ENCODE measurements at regions not wholly inside any gene's neighbourhood (a gene's known extent, or its start where the extent isn't known, plus 50 kb on each side); places are given as distances from the start of the nearest gene placed in this dataset.
A peak's percentile ranks its signal among the peaks of the same experiment; 100 is the strongest.

DNA sequence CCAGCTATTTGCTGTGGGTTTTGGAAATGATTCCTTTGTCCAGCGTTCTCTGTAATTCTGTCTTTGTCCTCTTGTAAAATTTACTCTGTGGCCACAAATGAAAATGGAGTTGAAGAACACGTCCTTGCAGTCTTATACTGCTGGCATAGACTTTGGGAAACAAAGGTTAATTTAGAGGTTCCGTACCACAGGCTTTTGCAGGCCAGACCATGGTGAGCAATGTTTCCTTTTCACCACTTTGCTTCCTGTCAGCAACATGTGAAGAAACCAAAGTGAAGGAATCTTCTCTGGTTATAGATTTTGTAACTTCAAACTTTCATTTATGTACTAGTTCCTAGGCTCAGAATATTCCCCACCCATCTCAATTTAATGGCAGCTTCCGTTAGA lies 488.5 kb downstream of the MDFIC start (continued):
- TF ChIP-seq, protein P1, sequence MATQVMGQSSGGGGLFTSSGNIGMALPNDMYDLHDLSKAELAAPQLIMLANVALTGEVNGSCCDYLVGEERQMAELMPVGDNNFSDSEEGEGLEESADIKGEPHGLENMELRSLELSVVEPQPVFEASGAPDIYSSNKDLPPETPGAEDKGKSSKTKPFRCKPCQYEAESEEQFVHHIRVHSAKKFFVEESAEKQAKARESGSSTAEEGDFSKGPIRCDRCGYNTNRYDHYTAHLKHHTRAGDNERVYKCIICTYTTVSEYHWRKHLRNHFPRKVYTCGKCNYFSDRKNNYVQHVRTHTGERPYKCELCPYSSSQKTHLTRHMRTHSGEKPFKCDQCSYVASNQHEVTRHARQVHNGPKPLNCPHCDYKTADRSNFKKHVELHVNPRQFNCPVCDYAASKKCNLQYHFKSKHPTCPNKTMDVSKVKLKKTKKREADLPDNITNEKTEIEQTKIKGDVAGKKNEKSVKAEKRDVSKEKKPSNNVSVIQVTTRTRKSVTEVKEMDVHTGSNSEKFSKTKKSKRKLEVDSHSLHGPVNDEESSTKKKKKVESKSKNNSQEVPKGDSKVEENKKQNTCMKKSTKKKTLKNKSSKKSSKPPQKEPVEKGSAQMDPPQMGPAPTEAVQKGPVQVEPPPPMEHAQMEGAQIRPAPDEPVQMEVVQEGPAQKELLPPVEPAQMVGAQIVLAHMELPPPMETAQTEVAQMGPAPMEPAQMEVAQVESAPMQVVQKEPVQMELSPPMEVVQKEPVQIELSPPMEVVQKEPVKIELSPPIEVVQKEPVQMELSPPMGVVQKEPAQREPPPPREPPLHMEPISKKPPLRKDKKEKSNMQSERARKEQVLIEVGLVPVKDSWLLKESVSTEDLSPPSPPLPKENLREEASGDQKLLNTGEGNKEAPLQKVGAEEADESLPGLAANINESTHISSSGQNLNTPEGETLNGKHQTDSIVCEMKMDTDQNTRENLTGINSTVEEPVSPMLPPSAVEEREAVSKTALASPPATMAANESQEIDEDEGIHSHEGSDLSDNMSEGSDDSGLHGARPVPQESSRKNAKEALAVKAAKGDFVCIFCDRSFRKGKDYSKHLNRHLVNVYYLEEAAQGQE (IDR thresholded peaks at IDR 0.05; ENCODE audit: borderline replicate concordance) = no peak
- TF ChIP-seq MXI1 (conservative IDR thresholded peaks at IDR 0.05; ENCODE audit: poor library complexity, severe bottlenecking) = no peak

GRCh38 chr7:115409682-115410433 lies 488.0 kb downstream of the MDFIC start:
- Histone ChIP-seq H3K79me2 (replicated peaks; ENCODE audit: insufficient read depth, low read length) (no peaks in the 10 kb centered on the region), H3K4me3 (ENCODE audit: low read length) (no peak overlapping the region)

GRCh38 chr7:115406219-115406618 lies 484.3 kb downstream of the MDFIC start:
- Histone ChIP-seq H3K4me3 (ENCODE audit: low read length) (no peak overlapping the region), H3K27me3 (ENCODE audit: insufficient read depth, low read depth, low read length) (no peaks in the 10 kb centered on the region), H4K20me1 (ENCODE audit: insufficient read depth) (no peaks in the 10 kb centered on the region), H3K79me2 (replicated peaks; ENCODE audit: insufficient read depth, low read length) (no peaks in the 10 kb centered on the region), H2AFZ (ENCODE audit: low read depth, low read length) (no peak overlapping the region), H3K4me2 (ENCODE audit: low read length) (no peak overlapping the region), H3K9ac (ENCODE audit: low read length) (no peak overlapping the region), H3K36me3 (ENCODE audit: insufficient read depth, low read length) (no peaks in the 10 kb centered on the region), H3F3A (ENCODE audit: insufficient read depth, low read length, poor library complexity, severe bottlenecking) (no peaks in the 10 kb centered on the region), H3K9me3 (ENCODE audit: low read length) (peaks cover 7% of the 10 kb centered on the region), H3K9me2 (ENCODE audit: insufficient read depth, low read length) (no peaks in the 10 kb centered on the region), H3K27ac (ENCODE audit: low read length) (no peak overlapping the region)
- TF ChIP-seq, protein P2, sequence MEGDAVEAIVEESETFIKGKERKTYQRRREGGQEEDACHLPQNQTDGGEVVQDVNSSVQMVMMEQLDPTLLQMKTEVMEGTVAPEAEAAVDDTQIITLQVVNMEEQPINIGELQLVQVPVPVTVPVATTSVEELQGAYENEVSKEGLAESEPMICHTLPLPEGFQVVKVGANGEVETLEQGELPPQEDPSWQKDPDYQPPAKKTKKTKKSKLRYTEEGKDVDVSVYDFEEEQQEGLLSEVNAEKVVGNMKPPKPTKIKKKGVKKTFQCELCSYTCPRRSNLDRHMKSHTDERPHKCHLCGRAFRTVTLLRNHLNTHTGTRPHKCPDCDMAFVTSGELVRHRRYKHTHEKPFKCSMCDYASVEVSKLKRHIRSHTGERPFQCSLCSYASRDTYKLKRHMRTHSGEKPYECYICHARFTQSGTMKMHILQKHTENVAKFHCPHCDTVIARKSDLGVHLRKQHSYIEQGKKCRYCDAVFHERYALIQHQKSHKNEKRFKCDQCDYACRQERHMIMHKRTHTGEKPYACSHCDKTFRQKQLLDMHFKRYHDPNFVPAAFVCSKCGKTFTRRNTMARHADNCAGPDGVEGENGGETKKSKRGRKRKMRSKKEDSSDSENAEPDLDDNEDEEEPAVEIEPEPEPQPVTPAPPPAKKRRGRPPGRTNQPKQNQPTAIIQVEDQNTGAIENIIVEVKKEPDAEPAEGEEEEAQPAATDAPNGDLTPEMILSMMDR (IDR thresholded peaks at IDR 0.05; ENCODE audit: poor library complexity, severe bottlenecking) = no peak
- TF ChIP-seq TAF1 (IDR thresholded peaks at IDR 0.05; ENCODE audit: low read depth) (no peak), EP300 (conservative IDR thresholded peaks at IDR 0.05; ENCODE audit: poor library complexity, severe bottlenecking) (peak; percentile 82), SMC3 (conservative IDR thresholded peaks at IDR 0.05; ENCODE audit: poor library complexity) (no peak), MXI1 (conservative IDR thresholded peaks at IDR 0.05; ENCODE audit: poor library complexity, severe bottlenecking) (peak; percentile 36), POLR2AphosphoS5 (IDR thresholded peaks at IDR 0.05) (peak; percentile 86), RAD21 (conservative IDR thresholded peaks at IDR 0.05) (no peak)
- TF ChIP-seq, protein P1 (IDR thresholded peaks at IDR 0.05; ENCODE audit: borderline replicate concordance) = peak; percentile 74

More at GRCh38 chr7:115409682-115410433, 488.0 kb downstream of the MDFIC start:
- no peak overlapping the region for H3K27ac ChIP-seq (ENCODE audit: low read length)
- H3K4me2 ChIP-seq (ENCODE audit: low read length) = no peak overlapping the region
- TF ChIP-seq MXI1 (conservative IDR thresholded peaks at IDR 0.05; ENCODE audit: poor library complexity, severe bottlenecking) = no peak
- TF ChIP-seq, protein P1 (IDR thresholded peaks at IDR 0.05; ENCODE audit: borderline replicate concordance) = no peak
- TF ChIP-seq TAF1 (IDR thresholded peaks at IDR 0.05; ENCODE audit: low read depth) = no peak
- no peak for TF ChIP-seq SMC3 (conservative IDR thresholded peaks at IDR 0.05; ENCODE audit: poor library complexity)
- no peak for TF ChIP-seq RAD21 (conservative IDR thresholded peaks at IDR 0.05)
- TF ChIP-seq POLR2AphosphoS5 (IDR thresholded peaks at IDR 0.05) = no peak
- H3K9me2 ChIP-seq (ENCODE audit: insufficient read depth, low read length) = no peaks in the 10 kb centered on the region
- H4K20me1 ChIP-seq (ENCODE audit: insufficient read depth) = no peaks in the 10 kb centered on the region
- H3F3A ChIP-seq (ENCODE audit: insufficient read depth, low read length, poor library complexity, severe bottlenecking) = no peaks in the 10 kb centered on the region
- no peaks in the 10 kb centered on the region for H3K9me3 ChIP-seq (ENCODE audit: low read length)
- H2AFZ ChIP-seq (ENCODE audit: low read depth, low read length) = no peak overlapping the region
- no peaks in the 10 kb centered on the region for H3K27me3 ChIP-seq (ENCODE audit: insufficient read depth, low read depth, low read length)
- no peak overlapping the region for H3K9ac ChIP-seq (ENCODE audit: low read length)
- no peaks in the 10 kb centered on the region for H3K36me3 ChIP-seq (ENCODE audit: insufficient read depth, low read length)

All from neural cell (in vitro differentiated cells).